ENCODE measurements at regions not wholly inside any gene's neighbourhood (a gene's known extent, or its start where the extent isn't known, plus 50 kb on each side); places are given as distances from the start of the nearest gene placed in this dataset.
A peak's percentile ranks its signal among the peaks of the same experiment; 100 is the strongest.

GRCh38 chr14:100654814-100655740 lies 67.9 kb upstream of the BEGAIN start:
- Histone ChIP-seq H3K4me2 (ENCODE audit: extremely low read depth, insufficient read depth, low read length) (no peak overlapping the region), H2AFZ (ENCODE audit: low read length) (no peak overlapping the region), H3K27ac (ENCODE audit: insufficient read depth, low read length) (no peak overlapping the region), H4K20me1 (ENCODE audit: control insufficient read depth, extremely low read depth, insufficient read depth, low read length) (no peaks in the 10 kb centered on the region), H3K36me3 (ENCODE audit: control insufficient read depth, insufficient read depth, low read length) (no peaks in the 10 kb centered on the region), H3K4me1 (ENCODE audit: control insufficient read depth, extremely low read depth, insufficient read depth, low read length) (no peaks in the 10 kb centered on the region), H3K79me2 (ENCODE audit: control insufficient read depth, insufficient read depth, low read length) (no peaks in the 10 kb centered on the region), H3K4me3 (replicated peaks in 1 of 4; ENCODE audit: control extremely low read depth in 1 of 4, insufficient read depth in 1 of 4, low read depth in 3 of 4, low read length in 4 of 4) (no peak overlapping the region), H3K9me3 (ENCODE audit: control insufficient read depth, insufficient read depth, low read depth, low read length) (no peaks in the 10 kb centered on the region), H3K27me3 (ENCODE audit: control insufficient read depth, insufficient read depth, low read length) (peaks cover 5% of the 10 kb centered on the region), H3K9ac (ENCODE audit: insufficient read depth, low read length) (no peak overlapping the region)
- peak; percentile 27 to 48 for TF ChIP-seq CTCF (conservative IDR thresholded peaks at IDR 0.05 in 1 of 2, IDR thresholded peaks at IDR 0.05 in 1 of 2; ENCODE audit: low read depth in 1 of 2, low read length in 2 of 2)
- no peak for TF ChIP-seq EZH2 (IDR thresholded peaks at IDR 0.05; ENCODE audit: low read length, missing control alignments)
- peak in 1 of 2 donors; percentile 50 for DNase-seq (ENCODE audit: low read depth in 2 of 2)

- no peaks in the 10 kb centered on the region for H3K36me3 ChIP-seq (ENCODE audit: control insufficient read depth, insufficient read depth, low read length)
- H3K9me3 ChIP-seq (ENCODE audit: control insufficient read depth, insufficient read depth, low read depth, low read length): no peaks in the 10 kb centered on the region
- no peak overlapping the region for H3K4me2 ChIP-seq (ENCODE audit: extremely low read depth, insufficient read depth, low read length)
- no peak overlapping the region for H3K9ac ChIP-seq (ENCODE audit: insufficient read depth, low read length)
- no peak overlapping the region for H3K4me3 ChIP-seq (replicated peaks in 1 of 4; ENCODE audit: control extremely low read depth in 1 of 4, insufficient read depth in 1 of 4, low read depth in 3 of 4, low read length in 4 of 4)
- H3K79me2 ChIP-seq (ENCODE audit: control insufficient read depth, insufficient read depth, low read length): no peaks in the 10 kb centered on the region
- TF ChIP-seq CTCF (conservative IDR thresholded peaks at IDR 0.05 in 1 of 2, IDR thresholded peaks at IDR 0.05 in 1 of 2; ENCODE audit: low read depth in 1 of 2, low read length in 2 of 2): no peak
- TF ChIP-seq EZH2 (IDR thresholded peaks at IDR 0.05; ENCODE audit: low read length, missing control alignments): no peak
- H4K20me1 ChIP-seq (ENCODE audit: control insufficient read depth, extremely low read depth, insufficient read depth, low read length): no peaks in the 10 kb centered on the region
- H2AFZ ChIP-seq (ENCODE audit: low read length): no peak overlapping the region
- peaks cover 5% of the 10 kb centered on the region for H3K27me3 ChIP-seq (ENCODE audit: control insufficient read depth, insufficient read depth, low read length)
- H3K4me1 ChIP-seq (ENCODE audit: control insufficient read depth, extremely low read depth, insufficient read depth, low read length): no peaks in the 10 kb centered on the region
- no peak for DNase-seq (ENCODE audit: low read depth in 2 of 2)
- H3K27ac ChIP-seq (ENCODE audit: insufficient read depth, low read length): no peak overlapping the region
These were observed 68.5 kb upstream of the BEGAIN start for GRCh38 chr14:100655741-100656085.

GRCh38 chr14:100656996-100657395 lies 69.7 kb upstream of the DLK1 start:
- H3K79me2 ChIP-seq (ENCODE audit: control insufficient read depth, insufficient read depth, low read length): no peaks in the 10 kb centered on the region
- H3K4me3 ChIP-seq (replicated peaks in 1 of 4; ENCODE audit: control extremely low read depth in 1 of 4, insufficient read depth in 1 of 4, low read depth in 3 of 4, low read length in 4 of 4): no peak overlapping the region
- H3K4me1 ChIP-seq (ENCODE audit: control insufficient read depth, extremely low read depth, insufficient read depth, low read length): no peaks in the 10 kb centered on the region
- H3K9ac ChIP-seq (ENCODE audit: insufficient read depth, low read length): no peak overlapping the region
- no peak overlapping the region for H3K27ac ChIP-seq (ENCODE audit: insufficient read depth, low read length)
- no peak for DNase-seq (ENCODE audit: low read depth in 2 of 2)
- no peaks in the 10 kb centered on the region for H4K20me1 ChIP-seq (ENCODE audit: control insufficient read depth, extremely low read depth, insufficient read depth, low read length)
- no peaks in the 10 kb centered on the region for H3K36me3 ChIP-seq (ENCODE audit: control insufficient read depth, insufficient read depth, low read length)
- peaks cover 5% of the 10 kb centered on the region for H3K27me3 ChIP-seq (ENCODE audit: control insufficient read depth, insufficient read depth, low read length)
- H2AFZ ChIP-seq (ENCODE audit: low read length): no peak overlapping the region
- TF ChIP-seq EZH2 (IDR thresholded peaks at IDR 0.05; ENCODE audit: low read length, missing control alignments) (no peak), CTCF (conservative IDR thresholded peaks at IDR 0.05 in 1 of 2, IDR thresholded peaks at IDR 0.05 in 1 of 2; ENCODE audit: low read depth in 1 of 2, low read length in 2 of 2) (no peak)
- no peaks in the 10 kb centered on the region for H3K9me3 ChIP-seq (ENCODE audit: control insufficient read depth, insufficient read depth, low read depth, low read length)
- H3K4me2 ChIP-seq (ENCODE audit: extremely low read depth, insufficient read depth, low read length): no peak overlapping the region
